PC-9 (cell line): ENCODE measurements at regions not wholly inside any gene's neighbourhood (a gene's known extent, or its start where the extent isn't known, plus 50 kb on each side); places are given as distances from the start of the nearest gene placed in this dataset.

Source experiments
- EZH2 ChIP-seq: fragments of 200-600 bp; sonication (generic); IDR thresholded peaks from 2 replicates; pipeline ENCODE4 v1.8.0; 2017; ENCODE audit warnings: antibody characterized with exemption, low read depth
- TF ChIP-seq, protein P1 (sequence below): fragments of 200-600 bp; sonication (generic); conservative IDR thresholded peaks from 2 replicates; pipeline ENCODE4 v1.6.1; 2017; ENCODE audit warnings: mixed run types, antibody characterized with exemption, mild to moderate bottlenecking, moderate library complexity

DNA sequence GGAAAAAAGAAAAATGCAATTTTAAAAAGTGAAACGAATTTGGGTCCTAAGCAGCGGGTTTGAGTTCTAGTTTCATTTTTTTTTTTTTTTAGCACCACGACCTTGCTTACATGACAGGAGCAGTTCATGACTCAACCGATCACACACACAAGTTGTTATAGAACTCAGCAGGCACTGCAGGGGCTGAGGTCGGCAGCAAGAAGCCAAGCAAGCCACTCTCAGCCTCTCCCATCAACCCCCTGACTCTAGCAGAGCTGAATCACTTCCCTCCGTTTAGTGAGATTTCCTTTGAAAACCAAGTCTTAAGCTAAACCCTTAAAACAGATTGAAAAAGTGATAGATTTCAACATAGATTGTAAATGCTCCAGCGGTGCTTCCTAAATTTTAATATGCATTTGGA, 520.8 kb downstream of the HAPSTR1 start:
- TF ChIP-seq, protein P1, sequence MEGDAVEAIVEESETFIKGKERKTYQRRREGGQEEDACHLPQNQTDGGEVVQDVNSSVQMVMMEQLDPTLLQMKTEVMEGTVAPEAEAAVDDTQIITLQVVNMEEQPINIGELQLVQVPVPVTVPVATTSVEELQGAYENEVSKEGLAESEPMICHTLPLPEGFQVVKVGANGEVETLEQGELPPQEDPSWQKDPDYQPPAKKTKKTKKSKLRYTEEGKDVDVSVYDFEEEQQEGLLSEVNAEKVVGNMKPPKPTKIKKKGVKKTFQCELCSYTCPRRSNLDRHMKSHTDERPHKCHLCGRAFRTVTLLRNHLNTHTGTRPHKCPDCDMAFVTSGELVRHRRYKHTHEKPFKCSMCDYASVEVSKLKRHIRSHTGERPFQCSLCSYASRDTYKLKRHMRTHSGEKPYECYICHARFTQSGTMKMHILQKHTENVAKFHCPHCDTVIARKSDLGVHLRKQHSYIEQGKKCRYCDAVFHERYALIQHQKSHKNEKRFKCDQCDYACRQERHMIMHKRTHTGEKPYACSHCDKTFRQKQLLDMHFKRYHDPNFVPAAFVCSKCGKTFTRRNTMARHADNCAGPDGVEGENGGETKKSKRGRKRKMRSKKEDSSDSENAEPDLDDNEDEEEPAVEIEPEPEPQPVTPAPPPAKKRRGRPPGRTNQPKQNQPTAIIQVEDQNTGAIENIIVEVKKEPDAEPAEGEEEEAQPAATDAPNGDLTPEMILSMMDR: no peak
- no peak for TF ChIP-seq EZH2
